Right lobe of liver (tissue), 6 donors: ENCODE measurements at regions not wholly inside any gene's neighbourhood (a gene's known extent, or its start where the extent isn't known, plus 50 kb on each side); places are given as distances from the start of the nearest gene placed in this dataset.

Source experiments
- ATAC-seq, 4 donors: fragments of 200-7000 bp; cut with Tn5 transposase; one replicate each; pipeline ENCODE4 v1.9.1; 2020; ENCODE audit warnings: mild to moderate bottlenecking in 4 of 4, moderate library complexity in 4 of 4
- DNase-seq, 3 donors: peaks; one replicate each; pipeline ENCODE4 v3.0.0-alpha.2; 2020
- H3K27ac ChIP-seq, 3 donors: fragments of 200-600 bp; one replicate each; pipeline ENCODE4 v1.8.0; 2022
- H3K27me3 ChIP-seq, 2 donors: fragments of 200-600 bp; one replicate each; pipeline ENCODE4 v1.8.0; 2022
- H3K36me3 ChIP-seq, 4 donors: fragments of 200-600 bp; sonication (generic) in 1 of 4; one replicate each; pipeline versions ENCODE4 v1.5.1 to v1.8.0; 2017 to 2022; ENCODE audit warnings: control low read depth in 1 of 4
- H3K4me1 ChIP-seq, 4 donors: fragments of 200-600 bp; sonication (generic) in 1 of 4; one replicate each; pipeline versions ENCODE4 v1.5.1 to v1.8.0; 2017 to 2022; ENCODE audit warnings: control low read depth in 1 of 4
- H3K4me3 ChIP-seq, 3 donors: fragments of 200-600 bp; one replicate each; pipeline ENCODE4 v1.8.0; 2022
- H3K9me3 ChIP-seq, 4 donors: fragments of 200-600 bp; sonication (generic) in 1 of 4; one replicate each; pipeline versions ENCODE4 v1.5.1 to v1.8.0; 2017 to 2022; ENCODE audit warnings: control low read depth in 1 of 4
- CTCF ChIP-seq, 4 donors: fragments of 200-600 bp in 3 of 4; fragments of 450-650 bp in 1 of 4; IDR thresholded peaks; one replicate each; pipeline versions ENCODE4 v1.5.1 to v1.8.0; 2016 to 2022; ENCODE audit warnings: antibody characterized with exemption in 4 of 4, mild to moderate bottlenecking in 2 of 4
- POLR2A ChIP-seq: fragments of 450-650 bp; IDR thresholded peaks from one replicate; pipeline ENCODE4 v1.6.1; 2017; ENCODE audit warnings: antibody characterized with exemption, mild to moderate bottlenecking
- WGBS: methylation state at CpG from one replicate; pipeline ENCODE4 v1.1.6; 2018; ENCODE audit warnings: low coverage, low lambda C conversion rate; ENCODE audit not compliant: insufficient coverage; ENCODE audit errors: missing lambda C conversion rate; 5-methylcytosine and 5-hydroxymethylcytosine counted together
- intact Hi-C, 2 donors: fragments of 100-400 bp; cut with DNase I; formaldehyde crosslinking; loops; one replicate each; pipeline versions ENCODE4 v1.11.2 to v1.14.1; 2022
- donor health status: DM: no; HTN: yes; CAD: no.
- donor health status: DM: no; HTN: no; CAD: no.
- donor health status: DM: no; HTN: no; CAD: no.
- donor health status: DM: no; HTN: yes; CAD: no.
- donor health status: DM: no; HTN: yes; CAD: no.

DNA sequence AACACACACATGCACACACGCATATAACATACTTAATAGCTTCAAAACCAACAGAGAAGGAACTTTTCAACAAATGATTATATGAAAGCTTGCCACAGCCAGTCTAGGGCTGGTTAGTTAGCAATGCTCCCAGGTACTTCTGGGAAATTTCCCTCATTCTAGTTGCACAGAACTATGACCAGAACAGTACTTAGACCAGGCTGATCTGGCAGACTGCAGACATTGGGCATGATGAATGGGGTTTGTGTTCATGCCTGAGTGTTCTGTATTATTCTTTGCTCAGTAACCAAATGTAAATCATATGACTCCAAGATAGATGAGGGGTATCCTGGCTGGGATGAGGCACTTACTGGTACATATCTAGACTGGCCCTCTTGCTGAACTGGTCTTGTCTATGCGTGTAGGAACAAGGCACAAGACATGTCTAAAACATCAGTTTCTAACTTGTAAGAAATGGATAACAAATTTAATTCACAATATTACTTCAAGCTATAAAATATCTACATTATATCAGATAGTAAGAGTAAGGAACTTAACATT is 50.3 kb upstream of the GEMIN8 start:
- WGBS: 27% methylated on average over 2 of the region's 2 CpGs
- no peaks in the 10 kb centered on the region for H3K9me3 ChIP-seq
- H3K36me3 ChIP-seq: no peaks in the 10 kb centered on the region
- no peak for ATAC-seq
- no peak for DNase-seq
- no peaks in the 10 kb centered on the region for H3K4me1 ChIP-seq
- H3K4me3 ChIP-seq: no peak overlapping the region
- no peak for TF ChIP-seq CTCF (IDR thresholded peaks at IDR 0.05)
- no peak for TF ChIP-seq POLR2A
- intact Hi-C loops: no loop called here
- H3K27me3 ChIP-seq: no peaks in the 10 kb centered on the region
- no peak overlapping the region for H3K27ac ChIP-seq
